Activated naive CD8-positive, alpha-beta T cell treated with anti-CD3 and anti-CD28 coated beads, Interleukin-2, amount 50 U/mL, for 16 hours (primary cell): ENCODE measurements at regions not wholly inside any gene's neighbourhood (a gene's known extent, or its start where the extent isn't known, plus 50 kb on each side); places are given as distances from the start of the nearest gene placed in this dataset.

Experiments
- DNase-seq: peaks from one replicate; pipeline ENCODE4 v3.0.0-alpha.2; 2020; ENCODE audit warnings: low read depth, low spot score

GRCh38 chr11:39144351-39145130 lies 2314.9 kb downstream of the LRRC4C start:
- DNase-seq: no peak

GRCh38 chr11:39139581-39139980 lies 2319.9 kb downstream of the LRRC4C start:
- DNase-seq: no peak

- no peak for DNase-seq
Observed at GRCh38 chr11:39120890-39121289, 2338.6 kb downstream of the LRRC4C start.

- no peak for DNase-seq
Observed at GRCh38 chr11:39113606-39114005, 2345.8 kb downstream of the LRRC4C start.

- DNase-seq: no peak
Observed at GRCh38 chr11:39102236-39102635, 2357.2 kb downstream of the LRRC4C start.

GRCh38 chr11:39078465-39078864 lies 2381.0 kb downstream of the LRRC4C start:
- DNase-seq: no peak

GRCh38 chr11:39037611-39038010 lies 2421.8 kb downstream of the LRRC4C start:
- DNase-seq: no peak

- DNase-seq: no peak
Observed at GRCh38 chr11:39036021-39036420, 2423.4 kb downstream of the LRRC4C start.

GRCh38 chr11:39021539-39021938 lies 2423.5 kb upstream of the RAG2 start:
- DNase-seq: no peak

GRCh38 chr11:39011797-39012196 lies 2413.8 kb upstream of the RAG2 start:
- DNase-seq: no peak

- no peak for DNase-seq
Observed at GRCh38 chr11:38990841-38991240, 2392.8 kb upstream of the RAG2 start.

GRCh38 chr11:38990139-38990538 lies 2392.1 kb upstream of the RAG2 start:
- DNase-seq: no peak

- no peak for DNase-seq
Observed at GRCh38 chr11:38988908-38989307, 2390.9 kb upstream of the RAG2 start.

GRCh38 chr11:38972220-38972619 lies 2374.2 kb upstream of the RAG2 start:
- DNase-seq: no peak

- DNase-seq: no peak
Observed at GRCh38 chr11:38971141-38971540, 2373.1 kb upstream of the RAG2 start.

GRCh38 chr11:38968951-38969350 lies 2370.9 kb upstream of the RAG2 start:
- no peak for DNase-seq

GRCh38 chr11:38952698-38953097 lies 2354.7 kb upstream of the RAG2 start:
- no peak for DNase-seq

GRCh38 chr11:38950867-38951266 lies 2352.8 kb upstream of the RAG2 start:
- DNase-seq: no peak

- no peak for DNase-seq
Observed at GRCh38 chr11:38948392-38948791, 2350.4 kb upstream of the RAG2 start.

GRCh38 chr11:38937709-38938108 lies 2339.7 kb upstream of the RAG2 start:
- DNase-seq: no peak

- no peak for DNase-seq
Observed at GRCh38 chr11:38935941-38936340, 2337.9 kb upstream of the RAG2 start.

GRCh38 chr11:38927993-38928392 lies 2330.0 kb upstream of the RAG2 start:
- DNase-seq: no peak

GRCh38 chr11:38924644-38925043 lies 2326.6 kb upstream of the RAG2 start:
- no peak for DNase-seq

- DNase-seq: no peak
Observed at GRCh38 chr11:38900211-38900610, 2302.2 kb upstream of the RAG2 start.
